Endothelial cell (in vitro differentiated cells): ENCODE measurements at regions not wholly inside any gene's neighbourhood (a gene's known extent, or its start where the extent isn't known, plus 50 kb on each side); places are given as distances from the start of the nearest gene placed in this dataset.
"Not testable (repeated sequence)": the region's sequence is repeated elsewhere in the genome, so short reads cannot be mapped to it uniquely, and the experiment has no call there.

ENCODE experiments used
- DNase-seq: peaks from one replicate; pipeline ENCODE4 v3.0.0; 2021; ENCODE audit warnings: low spot score
- H3K27ac Mint-ChIP-seq: one replicate; pipeline ENCODE4 v1.8.0; 2021; ENCODE audit warnings: mixed read lengths, inconsistent platforms; ENCODE audit not compliant: unreplicated experiment
- H3K27me3 Mint-ChIP-seq: one replicate; pipeline ENCODE4 v1.8.0; 2021; ENCODE audit warnings: mild to moderate bottlenecking, moderate library complexity, mixed read lengths, inconsistent platforms; ENCODE audit not compliant: unreplicated experiment
- H3K36me3 Mint-ChIP-seq: one replicate; pipeline ENCODE4 v1.8.0; 2021; ENCODE audit warnings: mild to moderate bottlenecking, low read depth, mixed read lengths, inconsistent platforms; ENCODE audit not compliant: unreplicated experiment
- H3K4me1 Mint-ChIP-seq: one replicate; pipeline ENCODE4 v1.8.0; 2021; ENCODE audit warnings: mild to moderate bottlenecking, mixed read lengths, inconsistent platforms; ENCODE audit not compliant: unreplicated experiment
- H3K4me3 Mint-ChIP-seq: one replicate; pipeline ENCODE4 v1.8.0; 2021; ENCODE audit warnings: mild to moderate bottlenecking, mixed read lengths, inconsistent platforms; ENCODE audit not compliant: unreplicated experiment
- H3K9me3 Mint-ChIP-seq: one replicate; pipeline ENCODE4 v1.8.0; 2021; ENCODE audit warnings: mixed read lengths, inconsistent platforms; ENCODE audit not compliant: unreplicated experiment
- CTCF ChIP-seq: fragments of 200-600 bp; sonication (generic); IDR thresholded peaks from one replicate; pipeline ENCODE4 v1.5.0; 2021; ENCODE audit warnings: antibody characterized with exemption; ENCODE audit not compliant: unreplicated experiment

GRCh38 chr7:156356551-156356950 lies 284.0 kb upstream of the RNF32 start:
- H3K4me1 Mint-ChIP-seq = no peaks in the 10 kb centered on the region
- no peak for TF ChIP-seq CTCF
- no peak overlapping the region for H3K27ac Mint-ChIP-seq
- no peak overlapping the region for H3K4me3 Mint-ChIP-seq
- no peaks in the 10 kb centered on the region for H3K9me3 Mint-ChIP-seq
- no peak for DNase-seq
- H3K27me3 Mint-ChIP-seq = peaks cover 7% of the 10 kb centered on the region
- no peaks in the 10 kb centered on the region for H3K36me3 Mint-ChIP-seq

GRCh38 chr7:156353352-156353751 lies 287.2 kb upstream of the RNF32 start:
- peaks cover 5% of the 10 kb centered on the region for H3K27me3 Mint-ChIP-seq
- TF ChIP-seq CTCF = no peak

GRCh38 chr7:156347703-156348248 lies 292.8 kb upstream of the RNF32 start:
- not testable (repeated sequence) for H3K27ac Mint-ChIP-seq, H3K36me3 Mint-ChIP-seq, H3K4me3 Mint-ChIP-seq, H3K9me3 Mint-ChIP-seq, DNase-seq, H3K4me1 Mint-ChIP-seq, H3K27me3 Mint-ChIP-seq

More at GRCh38 chr7:156353352-156353751, 287.2 kb upstream of the RNF32 start:
- Mint-ChIP-seq H3K4me1 (no peaks in the 10 kb centered on the region), H3K27ac (no peak overlapping the region), H3K4me3 (no peak overlapping the region), H3K9me3 (no peaks in the 10 kb centered on the region), H3K36me3 (no peaks in the 10 kb centered on the region)
- no peak for DNase-seq

- Mint-ChIP-seq H3K4me3 (no peak overlapping the region), H3K9me3 (no peaks in the 10 kb centered on the region), H3K27me3 (no peaks in the 10 kb centered on the region), H3K36me3 (no peaks in the 10 kb centered on the region), H3K4me1 (no peaks in the 10 kb centered on the region), H3K27ac (no peak overlapping the region)
- DNase-seq = no peak
- TF ChIP-seq CTCF = no peak
Measured at GRCh38 chr7:156347132-156347531, 293.4 kb upstream of the RNF32 start.

- no peak for DNase-seq
- no peak for TF ChIP-seq CTCF
- Mint-ChIP-seq H3K4me1 (no peaks in the 10 kb centered on the region), H3K27me3 (no peaks in the 10 kb centered on the region), H3K4me3 (no peak overlapping the region), H3K9me3 (no peaks in the 10 kb centered on the region), H3K36me3 (no peaks in the 10 kb centered on the region), H3K27ac (no peak overlapping the region)
Measured at GRCh38 chr7:156344595-156344994, 296.0 kb upstream of the RNF32 start.
